HG03097 (cell line): ENCODE measurements at regions not wholly inside any gene's neighbourhood (a gene's known extent, or its start where the extent isn't known, plus 50 kb on each side); places are given as distances from the start of the nearest gene placed in this dataset.

ENCODE experiments used
- ATAC-seq: cut with Tn5 transposase; IDR thresholded peaks from one replicate; pipeline ENCODE4 v1.9.1; 2021; ENCODE audit not compliant: unreplicated experiment, low FRiP score

DNA sequence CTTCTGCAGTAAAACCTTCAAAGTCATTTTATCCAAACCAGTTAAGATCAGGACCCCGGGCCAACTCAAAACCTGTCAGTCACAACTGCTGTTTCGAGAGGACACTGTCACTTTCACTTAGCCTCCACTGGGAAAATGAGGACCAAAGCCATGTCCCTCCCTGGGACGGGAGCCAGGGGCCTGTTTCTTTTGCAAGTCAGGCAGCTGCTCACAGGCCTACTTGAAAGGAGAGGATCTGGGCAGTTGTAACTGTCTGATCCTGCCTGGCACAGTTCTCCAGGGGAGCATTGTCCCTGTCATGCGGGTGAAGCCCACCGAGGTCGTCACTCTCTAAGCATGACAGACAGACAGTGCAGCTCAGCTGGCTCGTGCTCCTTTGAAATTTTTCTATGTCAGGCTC lies 276.2 kb downstream of the NPIPA8 start:
- ATAC-seq, result no peak

- ATAC-seq, result no peak
These were observed 277.0 kb downstream of the NPIPA8 start for GRCh38 chr16:18059577-18059976.

GRCh38 chr16:18059089-18059488 lies 277.4 kb downstream of the NPIPA8 start:
- no peak for ATAC-seq

- no peak for ATAC-seq
These were observed 281.1 kb downstream of the NPIPA8 start for GRCh38 chr16:18055411-18055916.

GRCh38 chr16:18050777-18051176 lies 285.8 kb downstream of the NPIPA8 start:
- no peak for ATAC-seq

DNA sequence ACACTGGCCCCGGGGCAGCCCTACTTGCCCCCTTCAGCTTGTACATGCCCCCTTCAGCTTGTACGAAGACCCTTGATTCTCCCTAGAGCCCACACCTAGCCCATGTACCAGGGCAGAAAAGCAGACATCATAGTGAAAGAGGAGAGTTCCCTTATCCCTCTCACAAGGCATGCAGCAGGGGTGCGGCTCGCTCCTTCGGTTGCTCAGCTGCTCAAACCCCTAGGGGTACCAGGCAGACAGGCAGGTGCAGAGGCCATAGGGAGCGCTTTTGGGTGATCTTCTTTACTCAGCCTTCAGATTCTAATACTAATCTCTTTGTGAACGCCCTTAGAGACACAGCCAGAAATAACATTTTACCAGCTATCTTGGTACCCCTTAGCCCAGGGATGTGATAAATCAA lies 286.3 kb downstream of the NPIPA8 start:
- ATAC-seq, result no peak

DNA sequence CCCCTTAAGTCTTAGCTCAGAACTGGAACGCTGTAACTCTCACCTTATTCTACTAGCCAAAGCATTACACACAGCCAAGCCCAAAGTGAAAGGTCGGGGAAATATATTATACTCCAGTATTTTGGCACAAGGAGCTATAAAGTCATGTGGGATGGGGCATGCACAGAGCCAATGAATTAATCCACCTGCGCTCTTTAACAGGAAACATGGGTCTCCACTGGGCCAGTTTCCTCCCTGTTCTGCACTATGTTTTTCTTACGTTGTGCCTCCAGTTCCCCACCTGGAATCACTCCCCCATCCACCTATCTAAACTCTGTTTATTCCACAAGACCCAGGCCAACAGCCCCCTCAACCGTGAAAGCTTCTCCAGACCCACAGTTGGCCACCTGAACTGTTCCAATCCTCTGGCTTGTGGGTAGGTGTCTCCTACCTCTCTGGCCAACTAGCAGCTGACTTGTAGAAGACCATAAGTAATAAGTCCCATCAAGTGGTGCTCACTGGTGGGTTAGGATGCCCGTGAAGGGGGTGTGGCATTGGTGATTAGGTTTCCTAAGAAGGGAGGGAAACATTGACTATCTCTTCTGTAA lies 286.9 kb downstream of the NPIPA8 start:
- ATAC-seq, result no peak

DNA sequence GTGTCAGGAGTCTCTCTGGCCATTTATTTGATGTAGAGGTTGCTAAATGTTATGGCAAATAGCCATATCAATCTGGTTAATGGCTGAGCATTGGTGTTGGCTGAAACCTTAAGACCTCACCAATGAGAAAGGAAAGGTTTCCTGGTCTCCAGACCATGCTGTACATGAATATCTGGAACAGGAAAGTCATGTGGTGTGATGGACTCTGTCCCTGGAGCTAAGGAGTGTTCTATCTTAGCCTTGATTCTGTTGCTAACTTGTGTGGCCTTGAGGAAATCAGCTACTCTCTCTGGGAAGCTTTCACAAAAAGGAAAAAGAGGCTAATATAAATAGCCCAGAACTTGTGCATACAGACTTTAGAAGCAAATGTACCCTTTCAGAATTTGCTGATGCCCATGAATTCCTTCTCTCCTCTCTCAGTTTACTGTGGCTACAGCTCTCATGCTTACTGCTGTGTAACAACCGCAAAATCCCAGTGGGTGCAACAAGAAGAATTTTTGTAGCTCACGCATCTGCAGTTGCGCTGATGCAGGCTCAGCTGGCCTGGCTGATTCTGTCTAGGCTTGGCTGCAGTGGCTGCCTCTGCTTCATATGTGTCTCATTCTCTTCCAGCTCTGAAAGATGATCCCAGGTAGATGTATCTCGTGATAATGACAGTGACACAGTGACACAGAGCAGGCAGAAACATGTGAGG lies 287.5 kb downstream of the NPIPA8 start:
- ATAC-seq, result no peak

- no peak for ATAC-seq
These were observed 288.8 kb downstream of the NPIPA8 start for GRCh38 chr16:18047761-18048160.

- no peak for ATAC-seq
These were observed 291.2 kb downstream of the NPIPA8 start for GRCh38 chr16:18045356-18045755.

DNA sequence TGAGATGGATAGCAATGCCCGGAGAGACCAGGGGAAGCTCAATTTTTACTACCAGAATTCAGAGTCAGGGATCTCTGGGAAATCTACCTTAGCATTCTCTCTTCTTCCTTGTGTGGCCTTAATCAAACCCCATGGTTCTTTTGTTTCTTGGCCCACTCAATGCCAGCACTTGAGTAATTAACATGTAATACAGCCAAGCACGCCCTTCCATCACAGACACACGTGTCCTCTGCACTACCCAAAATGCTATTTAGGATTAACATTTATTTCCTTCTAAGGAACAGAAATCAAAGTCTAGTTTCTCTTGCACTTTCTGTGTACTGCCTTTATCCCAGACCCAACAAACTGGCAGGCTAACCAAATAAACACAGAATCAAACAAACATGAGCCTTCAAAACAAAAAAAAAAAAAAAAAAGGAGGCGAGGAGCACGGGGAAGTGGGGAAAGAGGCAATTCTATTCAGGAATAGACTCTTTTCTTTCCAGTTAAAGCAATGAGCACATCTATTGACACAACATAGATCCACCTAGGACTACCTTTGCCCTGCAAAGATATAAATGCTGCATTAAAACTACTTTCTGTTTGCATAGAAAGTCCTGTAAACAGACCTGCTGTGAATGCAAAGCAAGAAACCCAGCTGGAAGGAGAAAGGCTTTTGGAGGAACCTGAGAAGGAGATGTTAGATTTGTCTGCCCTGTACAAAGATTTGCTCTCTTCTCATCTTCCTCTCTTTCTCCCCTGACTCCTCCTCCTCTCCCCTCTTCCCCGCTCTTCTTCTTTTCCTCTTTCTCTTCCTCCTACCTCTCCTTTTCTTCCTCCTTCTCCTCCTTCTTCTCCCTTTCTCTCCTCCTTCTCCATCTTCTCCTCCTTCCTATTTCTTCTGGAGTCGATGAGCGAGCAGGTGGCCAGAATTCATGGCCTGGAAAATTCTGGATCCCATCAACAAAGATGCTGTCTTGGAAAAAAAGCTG lies 294.4 kb downstream of the NPIPA8 start:
- ATAC-seq, result no peak

DNA sequence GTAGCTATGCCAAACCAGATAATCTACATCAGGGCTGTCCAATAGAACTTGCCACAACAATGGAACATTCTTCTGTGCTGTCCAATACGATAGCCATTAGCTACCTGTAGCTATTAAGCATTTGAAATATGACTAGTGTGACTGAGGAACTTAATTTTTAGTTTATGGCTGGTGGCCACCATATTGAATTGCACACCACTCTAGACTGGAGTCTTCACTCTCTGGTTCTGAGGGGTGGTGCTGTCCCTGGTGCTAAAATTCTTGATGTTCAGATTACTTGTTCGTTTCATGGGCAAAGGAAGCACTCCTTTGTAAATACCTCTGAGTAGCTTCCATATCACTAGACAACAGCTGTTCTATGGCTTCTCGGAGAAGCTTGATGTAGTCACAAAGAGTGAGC lies 296.6 kb downstream of the NPIPA8 start:
- ATAC-seq, result no peak

GRCh38 chr16:18037051-18037450 lies 299.5 kb downstream of the NPIPA8 start:
- no peak for ATAC-seq

DNA sequence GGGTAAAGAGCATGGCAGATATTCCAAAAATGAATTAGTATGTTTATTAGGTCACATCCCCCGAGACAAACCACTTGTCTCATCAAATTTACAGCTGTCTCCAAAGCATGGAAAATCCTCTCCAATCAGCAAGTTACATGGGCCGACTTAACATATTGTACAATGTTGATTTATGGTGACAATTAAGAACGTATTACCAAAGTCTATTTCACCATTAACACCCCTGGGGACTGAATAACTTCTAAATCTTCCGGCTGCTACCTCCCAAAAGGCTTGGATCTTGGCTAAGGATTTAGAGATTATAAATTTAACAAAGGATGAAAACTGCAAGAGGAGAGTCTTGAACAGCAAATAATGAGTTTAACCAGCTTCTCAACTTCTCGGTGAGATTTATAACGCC lies 311.9 kb downstream of the NPIPA8 start:
- ATAC-seq, result no peak

DNA sequence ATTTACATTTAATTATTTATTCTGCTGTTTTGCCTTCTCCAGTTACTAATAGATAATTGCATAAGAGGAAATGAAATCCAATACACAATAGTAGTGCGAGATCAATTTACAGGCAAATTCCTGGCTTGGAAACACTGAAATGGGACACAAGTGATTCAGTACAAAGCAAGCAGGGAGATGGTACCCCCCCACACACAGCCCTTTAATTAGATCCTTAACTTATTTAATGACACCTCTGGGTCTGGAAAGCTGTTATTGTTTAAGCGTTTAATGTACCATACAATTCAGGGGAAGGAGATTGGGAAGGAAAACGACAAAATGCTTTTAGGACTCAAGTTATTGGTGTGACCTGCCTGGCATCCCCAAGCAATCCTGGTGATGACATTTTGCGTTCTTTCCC lies 318.2 kb downstream of the NPIPA8 start:
- ATAC-seq, result no peak

GRCh38 chr16:18013863-18014262 lies 322.7 kb downstream of the NPIPA8 start:
- ATAC-seq, result no peak

- ATAC-seq, result no peak
These were observed 328.2 kb downstream of the NPIPA8 start for GRCh38 chr16:18008356-18008755.

GRCh38 chr16:18003033-18003432 lies 333.5 kb downstream of the NPIPA8 start:
- ATAC-seq, result no peak

GRCh38 chr16:17998996-17999395 lies 337.5 kb downstream of the NPIPA8 start:
- no peak for ATAC-seq

GRCh38 chr16:17998550-17998949 lies 338.0 kb downstream of the NPIPA8 start:
- no peak for ATAC-seq

GRCh38 chr16:17994027-17994426 lies 342.5 kb downstream of the NPIPA8 start:
- no peak for ATAC-seq
